ENCODE measurements at regions not wholly inside any gene's neighbourhood (a gene's known extent, or its start where the extent isn't known, plus 50 kb on each side); places are given as distances from the start of the nearest gene placed in this dataset.

DNA sequence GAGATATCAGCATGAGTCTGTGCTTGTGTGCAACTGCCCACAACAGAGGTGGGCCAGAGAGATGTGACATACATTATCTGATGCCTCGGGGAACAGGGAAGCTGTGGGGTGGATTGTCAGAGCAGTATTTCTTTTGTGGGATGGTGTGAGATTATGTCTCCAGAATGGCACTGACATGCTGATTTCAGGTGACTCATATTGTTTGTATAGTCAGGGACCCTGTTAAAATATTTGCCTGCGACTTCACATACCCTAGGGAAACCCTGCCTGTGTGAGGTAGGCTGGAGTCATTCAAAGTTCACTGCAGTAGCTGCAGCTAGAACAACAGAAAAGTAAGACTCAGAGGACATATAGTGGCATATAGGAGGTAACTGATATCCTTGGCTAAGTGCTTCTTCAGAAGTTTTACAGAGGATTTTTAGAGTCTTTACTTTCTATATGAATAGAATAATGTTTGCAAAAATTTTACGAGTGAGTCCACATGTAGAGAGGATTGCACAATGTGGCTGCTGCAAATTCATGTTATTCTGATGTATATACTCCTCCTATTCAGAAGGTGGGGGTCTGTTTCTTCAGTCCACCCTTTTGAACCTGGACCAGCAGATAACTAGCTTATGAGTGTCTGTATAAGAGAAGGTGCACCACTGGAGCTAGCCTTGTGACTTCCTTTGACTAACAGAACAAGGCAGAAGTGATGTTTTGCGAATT is 89.3 kb downstream of the MACIR start:
- Histone ChIP-seq H3K27ac (no peak overlapping the region), H3K36me3 (replicated peaks in 1 of 2; ENCODE audit: insufficient read depth in 1 of 2, low read depth in 2 of 2) (no peaks in the 10 kb centered on the region), H3K4me1 (no peaks in the 10 kb centered on the region), H3K9me3 (no peaks in the 10 kb centered on the region), H3K27me3 (no peaks in the 10 kb centered on the region), H3K4me3 (no peak overlapping the region)
- DNase-seq (no peak), ATAC-seq (no peak)
- WGBS, 2 donors: 54% methylated on average over 4 of the region's 4 CpGs
- TF ChIP-seq POLR2A (IDR thresholded peaks at IDR 0.05): no peak
- TF ChIP-seq, protein P1, sequence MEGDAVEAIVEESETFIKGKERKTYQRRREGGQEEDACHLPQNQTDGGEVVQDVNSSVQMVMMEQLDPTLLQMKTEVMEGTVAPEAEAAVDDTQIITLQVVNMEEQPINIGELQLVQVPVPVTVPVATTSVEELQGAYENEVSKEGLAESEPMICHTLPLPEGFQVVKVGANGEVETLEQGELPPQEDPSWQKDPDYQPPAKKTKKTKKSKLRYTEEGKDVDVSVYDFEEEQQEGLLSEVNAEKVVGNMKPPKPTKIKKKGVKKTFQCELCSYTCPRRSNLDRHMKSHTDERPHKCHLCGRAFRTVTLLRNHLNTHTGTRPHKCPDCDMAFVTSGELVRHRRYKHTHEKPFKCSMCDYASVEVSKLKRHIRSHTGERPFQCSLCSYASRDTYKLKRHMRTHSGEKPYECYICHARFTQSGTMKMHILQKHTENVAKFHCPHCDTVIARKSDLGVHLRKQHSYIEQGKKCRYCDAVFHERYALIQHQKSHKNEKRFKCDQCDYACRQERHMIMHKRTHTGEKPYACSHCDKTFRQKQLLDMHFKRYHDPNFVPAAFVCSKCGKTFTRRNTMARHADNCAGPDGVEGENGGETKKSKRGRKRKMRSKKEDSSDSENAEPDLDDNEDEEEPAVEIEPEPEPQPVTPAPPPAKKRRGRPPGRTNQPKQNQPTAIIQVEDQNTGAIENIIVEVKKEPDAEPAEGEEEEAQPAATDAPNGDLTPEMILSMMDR (IDR thresholded peaks at IDR 0.05): no peak
- intact Hi-C loops (cut with DNase I): no loop called here

- DNase-seq: no peak
- 70 to 75% methylated on average over 11 of the region's 11 CpGs for WGBS, 2 donors
- intact Hi-C loops (cut with DNase I): no loop called here
Observed at GRCh38 chr5:103346162-103346748, 87.7 kb downstream of the MACIR start.

DNA sequence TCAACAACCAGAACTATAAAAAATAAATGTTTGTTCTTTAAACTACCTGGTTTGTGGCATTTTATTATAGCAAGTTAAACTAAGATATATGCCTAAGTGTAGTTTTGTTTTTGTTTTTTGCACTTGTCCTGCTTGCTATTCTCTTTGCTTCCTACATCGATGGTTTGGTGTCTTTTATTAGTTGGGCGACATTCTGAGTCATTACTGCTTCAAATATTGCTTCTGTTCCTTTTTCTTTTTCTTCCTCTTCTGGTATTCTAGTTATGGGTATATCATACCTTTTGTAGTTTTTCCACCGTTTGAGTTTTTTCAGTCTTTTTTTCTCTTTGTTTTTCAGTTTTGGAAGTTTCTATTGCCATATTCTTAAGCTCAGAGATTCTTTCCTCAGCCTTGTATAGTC is 86.9 kb downstream of the MACIR start:
- Histone ChIP-seq H3K27ac (no peak overlapping the region), H3K4me3 (no peak overlapping the region), H3K4me1 (no peaks in the 10 kb centered on the region), H3K27me3 (no peaks in the 10 kb centered on the region), H3K9me3 (no peaks in the 10 kb centered on the region), H3K36me3 (replicated peaks in 1 of 2; ENCODE audit: insufficient read depth in 1 of 2, low read depth in 2 of 2) (no peaks in the 10 kb centered on the region)
- WGBS, 2 donors: 68 to 85% methylated on average over 3 of the region's 3 CpGs
- ATAC-seq (no peak), DNase-seq (no peak)
- intact Hi-C loops (cut with DNase I): no loop called here
- no peak for TF ChIP-seq POLR2A (IDR thresholded peaks at IDR 0.05)
- TF ChIP-seq, protein P1 (IDR thresholded peaks at IDR 0.05): no peak

More at GRCh38 chr5:103346162-103346748, 87.7 kb downstream of the MACIR start:
- no peaks in the 10 kb centered on the region for H3K36me3 ChIP-seq (replicated peaks in 1 of 2; ENCODE audit: insufficient read depth in 1 of 2, low read depth in 2 of 2)
- no peak overlapping the region for H3K4me3 ChIP-seq
- no peaks in the 10 kb centered on the region for H3K4me1 ChIP-seq
- ATAC-seq: no peak
- no peaks in the 10 kb centered on the region for H3K9me3 ChIP-seq
- no peaks in the 10 kb centered on the region for H3K27me3 ChIP-seq
- TF ChIP-seq, protein P1 (IDR thresholded peaks at IDR 0.05): no peak
- no peak for TF ChIP-seq POLR2A (IDR thresholded peaks at IDR 0.05)
- no peak overlapping the region for H3K27ac ChIP-seq

DNA sequence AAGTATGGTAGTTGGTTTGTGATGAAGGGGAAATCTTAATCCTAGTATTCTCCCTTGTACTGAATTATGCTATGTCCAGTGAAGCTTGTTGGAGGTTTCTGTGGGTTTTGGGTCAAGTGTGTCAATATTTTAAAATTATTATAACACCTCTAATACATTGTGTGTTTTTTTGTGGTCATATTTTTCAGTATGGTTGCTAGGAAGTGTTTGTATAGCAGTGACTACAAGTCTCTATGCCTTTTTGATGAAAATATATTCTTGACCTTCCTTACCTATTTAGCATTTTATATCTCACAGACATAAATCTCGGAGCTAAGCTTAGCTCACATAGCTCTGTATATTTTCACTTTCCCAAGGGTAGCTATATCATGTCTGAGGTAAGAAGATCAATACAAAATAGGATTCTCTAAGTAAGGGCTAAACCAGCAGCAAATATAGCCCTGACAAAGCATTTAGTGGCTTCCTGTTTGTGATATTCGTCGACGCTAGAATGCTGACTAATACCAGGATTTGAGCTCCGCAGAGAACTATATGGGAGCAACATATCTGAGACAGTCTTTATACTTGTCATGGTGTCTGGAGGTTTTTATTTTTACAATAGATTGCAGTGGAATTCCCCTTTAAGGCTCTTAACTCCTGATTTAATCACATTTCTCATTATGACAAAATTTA is 82.3 kb downstream of the MACIR start:
- intact Hi-C loops (cut with DNase I): no loop called here
- DNase-seq: no peak
- no peak for ATAC-seq
- no peaks in the 10 kb centered on the region for H3K4me1 ChIP-seq
- H3K4me3 ChIP-seq: no peak overlapping the region
- no peaks in the 10 kb centered on the region for H3K36me3 ChIP-seq (replicated peaks in 1 of 2; ENCODE audit: insufficient read depth in 1 of 2, low read depth in 2 of 2)
- no peaks in the 10 kb centered on the region for H3K27me3 ChIP-seq
- 55 to 82% methylated on average over 5 of the region's 5 CpGs for WGBS, 2 donors
- TF ChIP-seq, protein P1 (IDR thresholded peaks at IDR 0.05): no peak
- TF ChIP-seq POLR2A (IDR thresholded peaks at IDR 0.05): no peak
- no peaks in the 10 kb centered on the region for H3K9me3 ChIP-seq
- no peak overlapping the region for H3K27ac ChIP-seq
